HepG2 (cell line): ENCODE measurements at regions not wholly inside any gene's neighbourhood (a gene's known extent, or its start where the extent isn't known, plus 50 kb on each side); places are given as distances from the start of the nearest gene placed in this dataset.

Experiments
- ATAC-seq: fragments of 200-7000 bp; cut with Tn5 transposase; 3 replicates; pipeline ENCODE4 v1.9.1; 2020; ENCODE audit warnings: mild to moderate bottlenecking, moderate library complexity
- BruUV-seq: library from RNA; stranded (reverse); fragments of 400-500 nt; replicated peaks from 2 replicates; lab custom pipeline; 2021; lab: Mats Ljungman, UMichigan
- CTCF ChIA-PET: fragments of 300-600 bp; formaldehyde crosslinking; extraction: SDS; loops from one replicate; lab custom pipeline; 2021; ENCODE audit warnings: low total read pairs, inconsistent platforms, low intra/inter-chr PET ratio; lab: Yijun Ruan, JAX
- POLR2A ChIA-PET: fragments of 350-600 bp; sonication (Branson Sonifier 250); formaldehyde crosslinking; loops from one replicate; lab custom pipeline; 2020; ENCODE audit warnings: antibody characterized with exemption, inconsistent platforms; lab: Yijun Ruan, JAX
- DNase-seq: peaks from one replicate; pipeline ENCODE4 v3.0.0-alpha.2; 2015; ENCODE audit warnings: low spot score
- FAIRE-seq: peaks from 3 replicates; lab custom pipeline; 2011; peaks lifted over from hg19 to GRCh38; lab: Jason Lieb, UNC
- H2AFZ ChIP-seq: one replicate; pipeline ENCODE4 v1.6.1; 2011; ENCODE audit warnings: low read length, inconsistent platforms
- H3K27ac ChIP-seq: fragments of 300-600 bp; 3 replicates; pipeline ENCODE4 v1.8.0; 2011; ENCODE audit warnings: mixed run types, mild to moderate bottlenecking, mixed read lengths, low read length, inconsistent platforms; ENCODE audit not compliant: insufficient read depth; ENCODE audit errors: extremely low read length
- H3K27me3 ChIP-seq, 2 experiments: fragments of 200-600 bp in 1 of 2; 2 replicates in 1 of 2; 3 replicates in 1 of 2; pipeline versions ENCODE4 v1.6.0 to v1.8.0; 2011; ENCODE audit warnings: low read length in 2 of 2, mild to moderate bottlenecking in 2 of 2, moderate library complexity in 2 of 2, inconsistent platforms in 1 of 2; ENCODE audit not compliant: insufficient read depth in 2 of 2, control insufficient read depth in 1 of 2
- H3K36me3 ChIP-seq, 2 experiments: fragments of 200-600 bp in 1 of 2; replicated peaks in 1 of 2; 2 replicates in 1 of 2; 3 replicates in 1 of 2; pipeline versions ENCODE4 v1.5.1 to v1.8.0; 2011; ENCODE audit warnings: low read length in 2 of 2, inconsistent platforms in 1 of 2; ENCODE audit not compliant: insufficient read depth in 2 of 2, control insufficient read depth in 1 of 2
- H3K4me1 ChIP-seq: 2 replicates; pipeline ENCODE4 v1.5.1; 2012; ENCODE audit warnings: low read length, inconsistent platforms; ENCODE audit not compliant: insufficient read depth
- H3K4me2 ChIP-seq: 2 replicates; pipeline ENCODE4 v1.6.0; 2011; ENCODE audit warnings: low read depth, low read length, inconsistent platforms
- H3K4me3 ChIP-seq, 3 experiments: fragments of 200-600 bp in 1 of 3; sonication (generic), shearing (Covaris generic) in 1 of 3; replicated peaks in 1 of 3; 2 replicates each; pipeline ENCODE4 v1.5.1; 2011 to 2016; ENCODE audit warnings: low read length in 3 of 3, inconsistent platforms in 2 of 3, low read depth in 2 of 3, mild to moderate bottlenecking in 2 of 3, control low read depth in 1 of 3, mixed read lengths in 1 of 3; ENCODE audit not compliant: insufficient read depth in 1 of 3
- H3K79me2 ChIP-seq: one replicate; pipeline ENCODE4 v1.6.1; 2011; ENCODE audit warnings: low read length, inconsistent platforms; ENCODE audit not compliant: insufficient read depth
- H3K9ac ChIP-seq: 2 replicates; pipeline ENCODE4 v1.6.0; 2011; ENCODE audit warnings: mild to moderate bottlenecking, low read depth, low read length, inconsistent platforms; ENCODE audit not compliant: insufficient read depth
- H3K9me3 ChIP-seq: 2 replicates; pipeline ENCODE4 v1.5.1; 2012; ENCODE audit warnings: mild to moderate bottlenecking, low read length
- H4K20me1 ChIP-seq: 2 replicates; pipeline ENCODE4 v1.6.0; 2011; ENCODE audit warnings: inconsistent platforms, mild to moderate bottlenecking, low read length, moderate library complexity; ENCODE audit not compliant: insufficient read depth
- NPAS2 ChIP-seq: sonication (generic); formaldehyde crosslinking; IDR thresholded peaks from 2 replicates; pipeline ENCODE4 v1.8.0; 2022; ENCODE audit warnings: mild to moderate bottlenecking, missing genetic modification reagents, borderline replicate concordance
- SRSF1 ChIP-seq: fragments of 200-400 bp; formaldehyde crosslinking; optimal IDR thresholded peaks from 2 replicates; pipeline ENCODE3; 2017; ENCODE audit warnings: mild to moderate bottlenecking, low read depth, low read length, moderate library complexity
- ZEB1 ChIP-seq: IDR thresholded peaks from 2 replicates; pipeline ENCODE4 v1.6.1; 2012; ENCODE audit warnings: mild to moderate bottlenecking, low read depth, inconsistent platforms; ENCODE audit not compliant: insufficient replicate concordance
- ZNF839 ChIP-seq: sonication (generic); formaldehyde crosslinking; IDR thresholded peaks from 2 replicates; pipeline ENCODE4 v1.4.0; 2020; ENCODE audit warnings: missing genetic modification reagents, mild to moderate bottlenecking, borderline replicate concordance
- WGBS: methylation state at CpG from one replicate; pipeline ENCODE4 v1.1.6; 2017; ENCODE audit warnings: low lambda C conversion rate; 5-methylcytosine and 5-hydroxymethylcytosine counted together
- in situ Hi-C: cut with HindIII; loops from 2 replicates; pipeline ENCODE4 v1.10.0; 2017; ENCODE audit warnings: low pct_unique_long_range_greater_than_20kb; ENCODE audit not compliant: extremely low pct_ligation_motif_present
- intact Hi-C: fragments of 100-400 bp; cut with micrococcal nuclease; formaldehyde crosslinking; loops from one replicate; pipeline ENCODE4 v1.10.0; 2022; ENCODE audit not compliant: unreplicated experiment
- TF ChIP-seq, protein P1 (sequence below): sonication (generic); formaldehyde crosslinking; IDR thresholded peaks from 2 replicates; pipeline ENCODE4 v1.9.0; 2021; ENCODE audit warnings: missing genetic modification reagents, mild to moderate bottlenecking, borderline replicate concordance
- TF ChIP-seq, protein P2 (sequence below): sonication (generic); formaldehyde crosslinking; IDR thresholded peaks from 2 replicates; pipeline ENCODE4 v1.4.0; 2020; ENCODE audit warnings: missing genetic modification reagents, borderline replicate concordance
- TF ChIP-seq, protein P3 (sequence below): sonication (generic); formaldehyde crosslinking; IDR thresholded peaks from 2 replicates; pipeline ENCODE4 v1.4.0; 2020; ENCODE audit warnings: missing genetic modification reagents, mild to moderate bottlenecking, borderline replicate concordance
- TF ChIP-seq, protein P4 (sequence below): sonication (generic); formaldehyde crosslinking; IDR thresholded peaks from 2 replicates; pipeline ENCODE4 v1.4.0; 2020; ENCODE audit warnings: missing genetic modification reagents

DNA sequence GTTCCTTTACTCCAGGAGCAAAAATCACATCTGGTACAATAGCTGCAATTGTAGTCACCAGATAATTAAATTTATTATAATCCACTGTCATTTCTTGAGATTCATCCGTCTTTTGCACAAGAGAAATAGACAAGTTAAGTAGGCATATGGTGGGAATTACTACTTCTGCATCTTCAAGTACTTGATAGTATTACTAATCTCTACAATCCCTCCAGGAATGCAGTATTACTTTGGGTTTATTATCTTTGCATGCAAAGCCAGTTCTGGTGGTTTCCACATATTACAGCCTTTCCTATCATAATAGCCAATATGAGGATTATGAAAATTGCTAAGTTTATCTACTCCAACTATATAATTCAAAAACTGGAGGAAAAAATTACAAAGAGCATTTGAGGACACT is 254.1 kb downstream of the IKZF2 start:
- Histone ChIP-seq H3K9me3 (no peaks in the 10 kb centered on the region), H3K27me3 (no peaks in the 10 kb centered on the region), H3K4me1 (no peaks in the 10 kb centered on the region), H2AFZ (no peak overlapping the region), H3K4me2 (no peak overlapping the region), H3K27ac (no peak overlapping the region), H3K9ac (no peak overlapping the region), H3K79me2 (no peaks in the 10 kb centered on the region), H3K36me3 (no peaks in the 10 kb centered on the region), H4K20me1 (no peaks in the 10 kb centered on the region), H3K4me3 (no peak overlapping the region)
- CTCF ChIA-PET = no interaction called here
- DNase-seq (no peak), FAIRE-seq (no peak), ATAC-seq (no peak)
- POLR2A ChIA-PET = no interaction called here
- WGBS = 0% methylated on average over 1 of the region's 1 CpG
- BruUV-seq = no TSS peak
- TF ChIP-seq, protein P1, sequence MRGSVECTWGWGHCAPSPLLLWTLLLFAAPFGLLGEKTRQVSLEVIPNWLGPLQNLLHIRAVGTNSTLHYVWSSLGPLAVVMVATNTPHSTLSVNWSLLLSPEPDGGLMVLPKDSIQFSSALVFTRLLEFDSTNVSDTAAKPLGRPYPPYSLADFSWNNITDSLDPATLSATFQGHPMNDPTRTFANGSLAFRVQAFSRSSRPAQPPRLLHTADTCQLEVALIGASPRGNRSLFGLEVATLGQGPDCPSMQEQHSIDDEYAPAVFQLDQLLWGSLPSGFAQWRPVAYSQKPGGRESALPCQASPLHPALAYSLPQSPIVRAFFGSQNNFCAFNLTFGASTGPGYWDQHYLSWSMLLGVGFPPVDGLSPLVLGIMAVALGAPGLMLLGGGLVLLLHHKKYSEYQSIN = no peak
- TF ChIP-seq NPAS2 (no peak), ZNF839 (CRISPR knock-in tag) (no peak), SRSF1 (no peak), ZEB1 (no peak)
- TF ChIP-seq, protein P2, sequence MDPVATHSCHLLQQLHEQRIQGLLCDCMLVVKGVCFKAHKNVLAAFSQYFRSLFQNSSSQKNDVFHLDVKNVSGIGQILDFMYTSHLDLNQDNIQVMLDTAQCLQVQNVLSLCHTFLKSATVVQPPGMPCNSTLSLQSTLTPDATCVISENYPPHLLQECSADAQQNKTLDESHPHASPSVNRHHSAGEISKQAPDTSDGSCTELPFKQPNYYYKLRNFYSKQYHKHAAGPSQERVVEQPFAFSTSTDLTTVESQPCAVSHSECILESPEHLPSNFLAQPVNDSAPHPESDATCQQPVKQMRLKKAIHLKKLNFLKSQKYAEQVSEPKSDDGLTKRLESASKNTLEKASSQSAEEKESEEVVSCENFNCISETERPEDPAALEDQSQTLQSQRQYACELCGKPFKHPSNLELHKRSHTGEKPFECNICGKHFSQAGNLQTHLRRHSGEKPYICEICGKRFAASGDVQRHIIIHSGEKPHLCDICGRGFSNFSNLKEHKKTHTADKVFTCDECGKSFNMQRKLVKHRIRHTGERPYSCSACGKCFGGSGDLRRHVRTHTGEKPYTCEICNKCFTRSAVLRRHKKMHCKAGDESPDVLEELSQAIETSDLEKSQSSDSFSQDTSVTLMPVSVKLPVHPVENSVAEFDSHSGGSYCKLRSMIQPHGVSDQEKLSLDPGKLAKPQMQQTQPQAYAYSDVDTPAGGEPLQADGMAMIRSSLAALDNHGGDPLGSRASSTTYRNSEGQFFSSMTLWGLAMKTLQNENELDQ = no peak
- TF ChIP-seq, protein P3, sequence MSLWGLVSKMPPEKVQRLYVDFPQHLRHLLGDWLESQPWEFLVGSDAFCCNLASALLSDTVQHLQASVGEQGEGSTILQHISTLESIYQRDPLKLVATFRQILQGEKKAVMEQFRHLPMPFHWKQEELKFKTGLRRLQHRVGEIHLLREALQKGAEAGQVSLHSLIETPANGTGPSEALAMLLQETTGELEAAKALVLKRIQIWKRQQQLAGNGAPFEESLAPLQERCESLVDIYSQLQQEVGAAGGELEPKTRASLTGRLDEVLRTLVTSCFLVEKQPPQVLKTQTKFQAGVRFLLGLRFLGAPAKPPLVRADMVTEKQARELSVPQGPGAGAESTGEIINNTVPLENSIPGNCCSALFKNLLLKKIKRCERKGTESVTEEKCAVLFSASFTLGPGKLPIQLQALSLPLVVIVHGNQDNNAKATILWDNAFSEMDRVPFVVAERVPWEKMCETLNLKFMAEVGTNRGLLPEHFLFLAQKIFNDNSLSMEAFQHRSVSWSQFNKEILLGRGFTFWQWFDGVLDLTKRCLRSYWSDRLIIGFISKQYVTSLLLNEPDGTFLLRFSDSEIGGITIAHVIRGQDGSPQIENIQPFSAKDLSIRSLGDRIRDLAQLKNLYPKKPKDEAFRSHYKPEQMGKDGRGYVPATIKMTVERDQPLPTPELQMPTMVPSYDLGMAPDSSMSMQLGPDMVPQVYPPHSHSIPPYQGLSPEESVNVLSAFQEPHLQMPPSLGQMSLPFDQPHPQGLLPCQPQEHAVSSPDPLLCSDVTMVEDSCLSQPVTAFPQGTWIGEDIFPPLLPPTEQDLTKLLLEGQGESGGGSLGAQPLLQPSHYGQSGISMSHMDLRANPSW (CRISPR knock-in tag) = no peak
- TF ChIP-seq, protein P4, sequence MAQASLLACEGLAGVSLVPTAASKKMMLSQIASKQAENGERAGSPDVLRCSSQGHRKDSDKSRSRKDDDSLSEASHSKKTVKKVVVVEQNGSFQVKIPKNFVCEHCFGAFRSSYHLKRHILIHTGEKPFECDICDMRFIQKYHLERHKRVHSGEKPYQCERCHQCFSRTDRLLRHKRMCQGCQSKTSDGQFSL (CRISPR knock-in tag) = no peak
- intact Hi-C loops = no loop called here
- in situ Hi-C loops = loop anchor here (10.0 kb wide), 1 partner anchor 212 kb away; no protein-coding TSS in a partner anchor
